Calu3 (cell line): ENCODE measurements at regions not wholly inside any gene's neighbourhood (a gene's known extent, or its start where the extent isn't known, plus 50 kb on each side); places are given as distances from the start of the nearest gene placed in this dataset.

Source experiments
- BruUV-seq: library from RNA; stranded (reverse); fragments of 400-500 nt; replicated peaks from 2 replicates; lab custom pipeline; 2021; lab: Mats Ljungman, UMichigan
- CTCF ChIA-PET: fragments of 300-600 bp; sonication (Branson Sonifier 250); formaldehyde crosslinking; loops from one replicate; lab custom pipeline; 2022; ENCODE audit warnings: antibody characterized with exemption; lab: Charles Lee
- DNase-seq: peaks from one replicate; pipeline ENCODE4 v3.0.0; 2022
- H3K27ac Mint-ChIP-seq: one replicate; pipeline ENCODE4 v1.8.0; 2022; ENCODE audit warnings: mixed read lengths; ENCODE audit not compliant: unreplicated experiment
- H3K27me3 Mint-ChIP-seq: one replicate; pipeline ENCODE4 v1.8.0; 2022; ENCODE audit warnings: mixed read lengths; ENCODE audit not compliant: unreplicated experiment
- H3K36me3 Mint-ChIP-seq: one replicate; pipeline ENCODE4 v1.8.0; 2022; ENCODE audit warnings: mild to moderate bottlenecking, moderate library complexity, mixed read lengths; ENCODE audit not compliant: insufficient read depth, unreplicated experiment
- H3K4me1 Mint-ChIP-seq: one replicate; pipeline ENCODE4 v1.8.0; 2022; ENCODE audit warnings: mild to moderate bottlenecking, low read depth, mixed read lengths; ENCODE audit not compliant: unreplicated experiment
- H3K4me3 Mint-ChIP-seq: one replicate; pipeline ENCODE4 v1.8.0; 2022; ENCODE audit warnings: mild to moderate bottlenecking, low read depth, moderate library complexity, mixed read lengths; ENCODE audit not compliant: unreplicated experiment
- H3K9me3 Mint-ChIP-seq: one replicate; pipeline ENCODE4 v1.8.0; 2022; ENCODE audit warnings: low read depth, mixed read lengths; ENCODE audit not compliant: unreplicated experiment
- CTCF ChIP-seq: fragments of 200-600 bp; IDR thresholded peaks from one replicate; pipeline ENCODE4 v1.8.0; 2022; ENCODE audit warnings: antibody characterized with exemption; ENCODE audit not compliant: unreplicated experiment
- intact Hi-C: fragments of 100-400 bp; cut with micrococcal nuclease; formaldehyde crosslinking; loops from one replicate; pipeline ENCODE4 v1.10.0; 2022; ENCODE audit not compliant: unreplicated experiment

GRCh38 chr4:130563889-130564418, 1468.0 kb downstream of the C4orf33 start:
- no peaks in the 10 kb centered on the region for H3K9me3 Mint-ChIP-seq
- H3K4me3 Mint-ChIP-seq, result peak overlapping the region; percentile 67
- TF ChIP-seq CTCF, result no peak
- CTCF ChIA-PET, result interaction anchor here (1.9 kb wide), 1 partner anchor 245 kb away, joined by 9 read pairs; no protein-coding TSS in a partner anchor
- no peak overlapping the region for H3K27ac Mint-ChIP-seq
- peaks cover 23% of the 10 kb centered on the region for H3K4me1 Mint-ChIP-seq
- intact Hi-C loops, result loop anchor here (1.0 to 10.0 kb wide), 4 partner anchors 199 to 1199 kb away; no protein-coding TSS in a partner anchor
- H3K36me3 Mint-ChIP-seq, result peaks cover 6% of the 10 kb centered on the region
- no TSS peak for BruUV-seq
- H3K27me3 Mint-ChIP-seq, result no peaks in the 10 kb centered on the region
- DNase-seq, result no peak

- no peak for DNase-seq
- TF ChIP-seq CTCF, result no peak
- Mint-ChIP-seq H3K27ac (no peak overlapping the region), H3K9me3 (no peaks in the 10 kb centered on the region), H3K4me1 (peaks cover 18% of the 10 kb centered on the region), H3K27me3 (no peaks in the 10 kb centered on the region), H3K4me3 (no peak overlapping the region), H3K36me3 (peaks cover 2% of the 10 kb centered on the region)
- CTCF ChIA-PET, result no interaction called here
- intact Hi-C loops, result loop anchor here (10.0 kb wide), 3 partner anchors 204 to 1204 kb away; no protein-coding TSS in a partner anchor
- no TSS peak for BruUV-seq
These were observed 1472.8 kb downstream of the C4orf33 start for GRCh38 chr4:130568746-130569145.

GRCh38 chr4:130573742-130574141, 1477.8 kb downstream of the C4orf33 start:
- Mint-ChIP-seq H3K27me3 (no peaks in the 10 kb centered on the region), H3K9me3 (no peaks in the 10 kb centered on the region), H3K4me1 (no peaks in the 10 kb centered on the region), H3K4me3 (no peak overlapping the region), H3K36me3 (no peaks in the 10 kb centered on the region), H3K27ac (no peak overlapping the region)
- intact Hi-C loops, result no loop called here
- no peak for TF ChIP-seq CTCF
- no TSS peak for BruUV-seq
- DNase-seq, result no peak
- CTCF ChIA-PET, result no interaction called here

- no peak overlapping the region for H3K4me3 Mint-ChIP-seq
- H3K36me3 Mint-ChIP-seq, result no peaks in the 10 kb centered on the region
- intact Hi-C loops, result no loop called here
- TF ChIP-seq CTCF, result no peak
- no peaks in the 10 kb centered on the region for H3K27me3 Mint-ChIP-seq
- no peak for DNase-seq
- H3K9me3 Mint-ChIP-seq, result no peaks in the 10 kb centered on the region
- H3K4me1 Mint-ChIP-seq, result no peaks in the 10 kb centered on the region
- CTCF ChIA-PET, result no interaction called here
- no TSS peak for BruUV-seq
- H3K27ac Mint-ChIP-seq, result no peak overlapping the region
These were observed 1478.3 kb downstream of the C4orf33 start for GRCh38 chr4:130574215-130574614.
